ENCODE measurements at regions not wholly inside any gene's neighbourhood (a gene's known extent, or its start where the extent isn't known, plus 50 kb on each side); places are given as distances from the start of the nearest gene placed in this dataset.

DNA sequence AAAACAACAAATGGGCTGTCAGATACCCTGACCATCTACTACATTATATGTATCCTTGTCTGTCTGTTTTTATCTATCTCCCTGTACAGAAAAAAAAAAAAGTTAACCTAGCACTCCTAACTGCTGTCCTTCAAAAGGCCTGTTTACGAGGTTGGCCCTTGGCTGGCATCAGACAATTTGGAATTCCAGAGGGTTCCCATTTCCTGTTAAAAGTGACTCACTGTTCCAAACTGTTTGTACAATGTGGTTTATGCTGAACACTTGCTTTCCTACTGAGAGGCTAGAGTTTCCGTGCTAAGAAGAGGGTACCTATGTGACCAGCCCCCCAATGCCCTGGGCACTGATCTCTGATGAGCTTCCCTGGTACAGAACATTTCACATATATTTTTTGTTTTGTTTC, 65.9 kb upstream of the HMGXB4 start:
- POLR2A ChIA-PET (ENCODE audit: partially characterized antibody) = no interaction called here
- no peak overlapping the region for H4K91ac ChIP-seq (replicated peaks; ENCODE audit: insufficient read length, low read length)
- no peak overlapping the region for H2BK15ac ChIP-seq (ENCODE audit: low read length)
- no peak overlapping the region for H2BK20ac ChIP-seq (ENCODE audit: low read length)
- H2AK5ac ChIP-seq (ENCODE audit: low read depth, low read length) = no peak overlapping the region
- no peak overlapping the region for H4K8ac ChIP-seq (ENCODE audit: extremely low read depth, insufficient read depth, low read length)
- no peak overlapping the region for H3K4me3 ChIP-seq (ENCODE audit: extremely low read depth in 1 of 4, insufficient read depth in 2 of 4, low read depth in 3 of 4, low read length in 4 of 4)
- DNase-seq (ENCODE audit: low read depth in 1 of 2, low spot score in 2 of 2) = no peak
- no peak overlapping the region for H2BK12ac ChIP-seq (ENCODE audit: low read depth, low read length)
- H2AFZ ChIP-seq (ENCODE audit: low read length) = no peak overlapping the region
- FAIRE-seq = no peak
- WGBS, 2 experiments (ENCODE audit: extremely low coverage in 1 of 2, insufficient coverage in 1 of 2, insufficient read length in 1 of 2, insufficient replicate concordance in 2 of 2, low coverage in 1 of 2, low lambda C conversion rate in 2 of 2, missing lambda C conversion rate in 1 of 2) = 89% methylated on average over 2 of the region's 2 CpGs; no CpG with 5 or more reads in 1 of the 2 experiments
- no peak overlapping the region for H3K56ac ChIP-seq (replicated peaks; ENCODE audit: insufficient read length, low read depth, low read length)
- H3K36me3 ChIP-seq (ENCODE audit: control insufficient read depth in 2 of 4, insufficient read depth in 4 of 4, low read length in 3 of 4) = no peaks in the 10 kb centered on the region
- H4K20me1 ChIP-seq (replicated peaks in 1 of 2; ENCODE audit: control insufficient read depth in 1 of 2, insufficient read depth in 2 of 2, low read length in 2 of 2) = no peaks in the 10 kb centered on the region
- H3K4ac ChIP-seq (replicated peaks; ENCODE audit: insufficient read length, low read depth, low read length) = no peak overlapping the region
- CTCF ChIA-PET (ENCODE audit: partially characterized antibody) = no interaction called here
- no peak overlapping the region for H3K9ac ChIP-seq (replicated peaks in 1 of 4; ENCODE audit: extremely low read depth in 1 of 4, low read depth in 3 of 4, low read length in 3 of 4)
- no peak overlapping the region for H3K27ac ChIP-seq (ENCODE audit: low read depth, low read length)
- no peak overlapping the region for H4K5ac ChIP-seq (ENCODE audit: insufficient read length, low read depth, low read length)
- no peak overlapping the region for H3K18ac ChIP-seq (ENCODE audit: extremely low read depth, low read length)
- H3K23me2 ChIP-seq (ENCODE audit: low read depth, low read length) = no peaks in the 10 kb centered on the region
- H3K4me1 ChIP-seq (replicated peaks in 1 of 4; ENCODE audit: control insufficient read depth in 3 of 4, insufficient read depth in 4 of 4, low read length in 3 of 4) = no peaks in the 10 kb centered on the region
- no peak overlapping the region for H2BK120ac ChIP-seq (replicated peaks; ENCODE audit: low read depth, low read length)
- TF ChIP-seq TEAD4 (IDR thresholded peaks at IDR 0.05; ENCODE audit: low read depth, low read length) (no peak), MAFK (IDR thresholded peaks at IDR 0.05; ENCODE audit: low read depth, low read length) (no peak), CBX5 (IDR thresholded peaks at IDR 0.05; ENCODE audit: low read depth, low read length) (no peak), HDAC2 (IDR thresholded peaks at IDR 0.05; ENCODE audit: borderline replicate concordance in 1 of 2, low read depth in 2 of 2, low read length in 2 of 2) (no peak), HDAC6 (IDR thresholded peaks at IDR 0.05; ENCODE audit: low read depth, low read length) (no peak), RBBP5 (IDR thresholded peaks at IDR 0.05; ENCODE audit: borderline replicate concordance, low read depth, low read length) (no peak)
- TF ChIP-seq, protein P1, sequence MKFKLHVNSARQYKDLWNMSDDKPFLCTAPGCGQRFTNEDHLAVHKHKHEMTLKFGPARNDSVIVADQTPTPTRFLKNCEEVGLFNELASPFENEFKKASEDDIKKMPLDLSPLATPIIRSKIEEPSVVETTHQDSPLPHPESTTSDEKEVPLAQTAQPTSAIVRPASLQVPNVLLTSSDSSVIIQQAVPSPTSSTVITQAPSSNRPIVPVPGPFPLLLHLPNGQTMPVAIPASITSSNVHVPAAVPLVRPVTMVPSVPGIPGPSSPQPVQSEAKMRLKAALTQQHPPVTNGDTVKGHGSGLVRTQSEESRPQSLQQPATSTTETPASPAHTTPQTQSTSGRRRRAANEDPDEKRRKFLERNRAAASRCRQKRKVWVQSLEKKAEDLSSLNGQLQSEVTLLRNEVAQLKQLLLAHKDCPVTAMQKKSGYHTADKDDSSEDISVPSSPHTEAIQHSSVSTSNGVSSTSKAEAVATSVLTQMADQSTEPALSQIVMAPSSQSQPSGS (IDR thresholded peaks at IDR 0.05; ENCODE audit: low read length) = no peak
- TF ChIP-seq, protein P2, sequence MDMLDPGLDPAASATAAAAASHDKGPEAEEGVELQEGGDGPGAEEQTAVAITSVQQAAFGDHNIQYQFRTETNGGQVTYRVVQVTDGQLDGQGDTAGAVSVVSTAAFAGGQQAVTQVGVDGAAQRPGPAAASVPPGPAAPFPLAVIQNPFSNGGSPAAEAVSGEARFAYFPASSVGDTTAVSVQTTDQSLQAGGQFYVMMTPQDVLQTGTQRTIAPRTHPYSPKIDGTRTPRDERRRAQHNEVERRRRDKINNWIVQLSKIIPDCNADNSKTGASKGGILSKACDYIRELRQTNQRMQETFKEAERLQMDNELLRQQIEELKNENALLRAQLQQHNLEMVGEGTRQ (IDR thresholded peaks at IDR 0.05; ENCODE audit: low read length) = no peak
- H3K9me3 ChIP-seq (ENCODE audit: insufficient read depth in 2 of 2, low read depth in 1 of 2, low read length in 1 of 2) = peaks cover 3 to 6% of the 10 kb centered on the region in 2 experiments; a peak in 2 of 4 replicates
- H3K79me2 ChIP-seq (ENCODE audit: control insufficient read depth in 1 of 2, insufficient read depth in 2 of 2, low read length in 2 of 2) = no peaks in the 10 kb centered on the region
- H3K4me2 ChIP-seq (ENCODE audit: insufficient read depth in 1 of 2, low read depth in 2 of 2, low read length in 2 of 2) = no peak overlapping the region
- no peaks in the 10 kb centered on the region for H3K27me3 ChIP-seq (replicated peaks in 1 of 4; ENCODE audit: control insufficient read depth in 3 of 4, extremely low read depth in 1 of 4, insufficient read depth in 3 of 4, low read length in 3 of 4)
- H3K14ac ChIP-seq (ENCODE audit: insufficient read length) = no peak overlapping the region
- H2BK5ac ChIP-seq (ENCODE audit: low read depth, low read length) = no peak overlapping the region
- H3K23ac ChIP-seq (ENCODE audit: insufficient read length) = no peak overlapping the region
- no peaks in the 10 kb centered on the region for H3K79me1 ChIP-seq (ENCODE audit: low read depth, low read length)

Data from H1 (cell line).